ENCODE measurements at regions not wholly inside any gene's neighbourhood (a gene's known extent, or its start where the extent isn't known, plus 50 kb on each side); places are given as distances from the start of the nearest gene placed in this dataset.
"Not testable (repeated sequence)": the region's sequence is repeated elsewhere in the genome, so short reads cannot be mapped to it uniquely, and the experiment has no call there.

GRCh38 chr15:56806148-56806536 lies 72.8 kb upstream of the ZNF280D start:
- no peak for DNase-seq
- Mint-ChIP-seq H3K27me3 (peaks cover 4% of the 10 kb centered on the region), H3K4me1 (ENCODE audit: low read depth) (peaks cover 6% of the 10 kb centered on the region), H3K4me3 (no peak overlapping the region), H3K36me3 (peaks cover 17% of the 10 kb centered on the region), H3K27ac (peak overlapping the region; percentile 3), H3K9me3 (peaks cover 28% of the 10 kb centered on the region)
- intact Hi-C loops (cut with micrococcal nuclease): no loop called here
- POLR2A ChIA-PET: no interaction called here
- CTCF ChIA-PET: interaction anchor here (0.9 kb wide), 1 partner anchor 19 kb away, joined by 3 read pairs; no protein-coding TSS in a partner anchor

GRCh38 chr15:56805466-56806147 lies 72.3 kb upstream of the ZNF280D start:
- peak overlapping the region; percentile 33 for H3K27ac Mint-ChIP-seq
- intact Hi-C loops (cut with micrococcal nuclease): loop anchor here (1.0 to 2.0 kb wide), 2 partner anchors 19 to 38 kb away; no protein-coding TSS in a partner anchor
- peak overlapping the region; percentile 34 for H3K4me3 Mint-ChIP-seq
- peaks cover 26% of the 10 kb centered on the region for H3K9me3 Mint-ChIP-seq
- H3K36me3 Mint-ChIP-seq: peaks cover 15% of the 10 kb centered on the region
- POLR2A ChIA-PET: no interaction called here
- CTCF ChIA-PET: interaction anchor here (0.6 to 0.9 kb wide), 2 partner anchors 17 to 18 kb away, joined by 3 read pairs; no protein-coding TSS in a partner anchor
- H3K27me3 Mint-ChIP-seq: peaks cover 7% of the 10 kb centered on the region
- peaks cover 6% of the 10 kb centered on the region for H3K4me1 Mint-ChIP-seq (ENCODE audit: low read depth)
- DNase-seq: peak; percentile 57

GRCh38 chr15:56804938-56805337 lies 71.6 kb upstream of the ZNF280D start:
- ChIA-PET CTCF (interaction anchor here (0.6 kb wide), 1 partner anchor 17 kb away, joined by 3 read pairs; no protein-coding TSS in a partner anchor), POLR2A (no interaction called here)
- DNase-seq: no peak
- Mint-ChIP-seq H3K4me1 (ENCODE audit: low read depth) (peaks cover 6% of the 10 kb centered on the region), H3K4me3 (no peak overlapping the region), H3K27ac (no peak overlapping the region), H3K36me3 (peaks cover 15% of the 10 kb centered on the region), H3K9me3 (peaks cover 21% of the 10 kb centered on the region), H3K27me3 (peaks cover 8% of the 10 kb centered on the region)
- intact Hi-C loops (cut with micrococcal nuclease): loop anchor here (1.0 to 2.0 kb wide), 2 partner anchors 18 to 38 kb away; no protein-coding TSS in a partner anchor

GRCh38 chr15:56804279-56804678 lies 71.0 kb upstream of the ZNF280D start:
- no peak overlapping the region for H3K27ac Mint-ChIP-seq
- ChIA-PET CTCF (no interaction called here), POLR2A (no interaction called here)
- peaks cover 6% of the 10 kb centered on the region for H3K4me1 Mint-ChIP-seq (ENCODE audit: low read depth)
- DNase-seq: no peak
- peaks cover 8% of the 10 kb centered on the region for H3K27me3 Mint-ChIP-seq
- intact Hi-C loops (cut with micrococcal nuclease): loop anchor here (2.0 kb wide), 1 partner anchor 17 kb away; no protein-coding TSS in a partner anchor
- H3K9me3 Mint-ChIP-seq: peaks cover 18% of the 10 kb centered on the region
- H3K4me3 Mint-ChIP-seq: no peak overlapping the region
- peaks cover 15% of the 10 kb centered on the region for H3K36me3 Mint-ChIP-seq

- H3K27ac Mint-ChIP-seq: no peak overlapping the region
- ChIA-PET POLR2A (no interaction called here), CTCF (no interaction called here)
- intact Hi-C loops (cut with micrococcal nuclease): no loop called here
- no peaks in the 10 kb centered on the region for H3K36me3 Mint-ChIP-seq
- no peaks in the 10 kb centered on the region for H3K9me3 Mint-ChIP-seq
- H3K4me1 Mint-ChIP-seq (ENCODE audit: low read depth): peaks cover 14% of the 10 kb centered on the region
- no peak overlapping the region for H3K4me3 Mint-ChIP-seq
- peaks cover 8% of the 10 kb centered on the region for H3K27me3 Mint-ChIP-seq
- DNase-seq: no peak
Measured at GRCh38 chr15:56802161-56802560, 68.9 kb upstream of the ZNF280D start.

- intact Hi-C loops (cut with micrococcal nuclease): loop anchor here (1.0 to 2.0 kb wide), 2 partner anchors 11 to 32 kb away; no protein-coding TSS in a partner anchor
- Mint-ChIP-seq H3K4me1 (ENCODE audit: low read depth) (peaks cover 8% of the 10 kb centered on the region), H3K27ac (no peak overlapping the region), H3K4me3 (no peak overlapping the region), H3K9me3 (no peaks in the 10 kb centered on the region), H3K36me3 (no peaks in the 10 kb centered on the region), H3K27me3 (peaks cover 8% of the 10 kb centered on the region)
- ChIA-PET CTCF (interaction anchor here (0.9 to 1.2 kb wide), 2 partner anchors 11 to 12 kb away, joined by 3 to 5 read pairs; no protein-coding TSS in a partner anchor), POLR2A (interaction anchor here (0.6 to 1.0 kb wide), 2 partner anchors 11 to 65 kb away, joined by 3 read pairs; no protein-coding TSS in a partner anchor)
- DNase-seq: peak; percentile 79
Measured at GRCh38 chr15:56798639-56799038, 65.3 kb upstream of the ZNF280D start.

GRCh38 chr15:56797720-56798275 lies 64.5 kb upstream of the ZNF280D start:
- H3K36me3 Mint-ChIP-seq: peaks cover 2% of the 10 kb centered on the region
- no peak overlapping the region for H3K4me3 Mint-ChIP-seq
- DNase-seq: no peak
- H3K27ac Mint-ChIP-seq: no peak overlapping the region
- intact Hi-C loops (cut with micrococcal nuclease): loop anchor here (1.0 to 2.0 kb wide), 2 partner anchors 10 to 31 kb away; no protein-coding TSS in a partner anchor
- POLR2A ChIA-PET: interaction anchor here (0.6 kb wide), 1 partner anchor 10 kb away, joined by 3 read pairs; no protein-coding TSS in a partner anchor
- CTCF ChIA-PET: interaction anchor here (0.9 kb wide), 1 partner anchor 12 kb away, joined by 3 read pairs; no protein-coding TSS in a partner anchor
- peaks cover 8% of the 10 kb centered on the region for H3K4me1 Mint-ChIP-seq (ENCODE audit: low read depth)
- H3K9me3 Mint-ChIP-seq: peaks cover 7% of the 10 kb centered on the region
- H3K27me3 Mint-ChIP-seq: peaks cover 8% of the 10 kb centered on the region

GRCh38 chr15:56795502-56795901 lies 62.2 kb upstream of the ZNF280D start:
- H3K27me3 Mint-ChIP-seq: no peaks in the 10 kb centered on the region
- no peak overlapping the region for H3K27ac Mint-ChIP-seq
- no peak for DNase-seq
- no peak overlapping the region for H3K4me3 Mint-ChIP-seq
- CTCF ChIA-PET: no interaction called here
- peaks cover 21% of the 10 kb centered on the region for H3K9me3 Mint-ChIP-seq
- H3K4me1 Mint-ChIP-seq (ENCODE audit: low read depth): peaks cover 8% of the 10 kb centered on the region
- intact Hi-C loops (cut with micrococcal nuclease): no loop called here
- peaks cover 2% of the 10 kb centered on the region for H3K36me3 Mint-ChIP-seq
- POLR2A ChIA-PET: no interaction called here

- CTCF ChIA-PET: interaction anchor here (1.0 kb wide), 1 partner anchor 57 kb away, joined by 3 read pairs; no protein-coding TSS in a partner anchor
Measured at GRCh38 chr15:56794553-56795329, 61.4 kb upstream of the ZNF280D start.

GRCh38 chr15:56794165-56794552 lies 60.9 kb upstream of the ZNF280D start:
- ChIA-PET POLR2A (no interaction called here), CTCF (interaction anchor here (1.0 kb wide), 1 partner anchor 57 kb away, joined by 3 read pairs; no protein-coding TSS in a partner anchor)
- H3K27ac Mint-ChIP-seq: no peak overlapping the region
- peaks cover 6% of the 10 kb centered on the region for H3K4me1 Mint-ChIP-seq (ENCODE audit: low read depth)
- H3K4me3 Mint-ChIP-seq: no peak overlapping the region
- intact Hi-C loops (cut with micrococcal nuclease): no loop called here
- DNase-seq: no peak
- H3K27me3 Mint-ChIP-seq: no peaks in the 10 kb centered on the region
- H3K36me3 Mint-ChIP-seq: peaks cover 2% of the 10 kb centered on the region
- H3K9me3 Mint-ChIP-seq: peaks cover 28% of the 10 kb centered on the region

More at GRCh38 chr15:56794553-56795329, 61.4 kb upstream of the ZNF280D start:
- no peak for DNase-seq
- Mint-ChIP-seq H3K4me1 (ENCODE audit: low read depth) (peaks cover 8% of the 10 kb centered on the region), H3K27me3 (no peaks in the 10 kb centered on the region), H3K9me3 (peaks cover 22% of the 10 kb centered on the region), H3K36me3 (peaks cover 2% of the 10 kb centered on the region), H3K4me3 (no peak overlapping the region), H3K27ac (no peak overlapping the region)
- intact Hi-C loops (cut with micrococcal nuclease): no loop called here
- POLR2A ChIA-PET: no interaction called here

- Mint-ChIP-seq H3K36me3 (peaks cover 5% of the 10 kb centered on the region), H3K9me3 (peaks cover 38% of the 10 kb centered on the region), H3K27ac (no peak overlapping the region), H3K4me3 (no peak overlapping the region), H3K4me1 (ENCODE audit: low read depth) (peaks cover 5% of the 10 kb centered on the region), H3K27me3 (no peaks in the 10 kb centered on the region)
- no peak for DNase-seq
- ChIA-PET POLR2A (no interaction called here), CTCF (interaction anchor here (0.7 kb wide), 1 partner anchor 354 kb away, joined by 3 read pairs; no protein-coding TSS in a partner anchor)
- intact Hi-C loops (cut with micrococcal nuclease): no loop called here
Measured at GRCh38 chr15:56792211-56792610, 58.9 kb upstream of the ZNF280D start.

- CTCF ChIA-PET: not testable (repeated sequence)
Measured at GRCh38 chr15:56791521-56791920, 58.2 kb upstream of the ZNF280D start.

More at GRCh38 chr15:56791521-56791920, 58.2 kb upstream of the ZNF280D start:
- H3K27ac Mint-ChIP-seq; DNase-seq; H3K27me3 Mint-ChIP-seq; POLR2A ChIA-PET; H3K36me3 Mint-ChIP-seq; H3K4me3 Mint-ChIP-seq; intact Hi-C loops (cut with micrococcal nuclease): not testable (repeated sequence)
- H3K9me3 Mint-ChIP-seq: peaks cover 38% of the 10 kb centered on the region
- H3K4me1 Mint-ChIP-seq (ENCODE audit: low read depth): peaks cover 12% of the 10 kb centered on the region

Measured in activated CD4-positive, alpha-beta memory T cell treated with anti-CD3 and anti-CD28 coated beads for 36 hours (primary cell).